SK-N-MC (cell line): ENCODE measurements at regions not wholly inside any gene's neighbourhood (a gene's known extent, or its start where the extent isn't known, plus 50 kb on each side); places are given as distances from the start of the nearest gene placed in this dataset.

Experiments
- DNase-seq: peaks from one replicate; pipeline ENCODE4 v3.0.0-alpha.2; 2011; ENCODE audit warnings: low read depth, low spot score
- H3K27ac ChIP-seq: fragments of 200-600 bp; sonication (generic); 2 replicates; pipeline ENCODE4 v1.5.1; 2016; ENCODE audit warnings: mixed run types
- H3K36me3 ChIP-seq: fragments of 200-600 bp; sonication (generic); 2 replicates; pipeline ENCODE4 v1.6.1; 2017; ENCODE audit warnings: antibody characterized with exemption, low read length, mixed read lengths; ENCODE audit not compliant: insufficient read depth
- H3K4me3 ChIP-seq: fragments of 200-600 bp; sonication (generic); 2 replicates; pipeline ENCODE4 v1.5.1; 2016
- H3K9ac ChIP-seq: fragments of 200-600 bp; sonication (generic); 2 replicates; pipeline ENCODE4 v1.8.0; 2017; ENCODE audit warnings: mixed run types, mixed read lengths; ENCODE audit not compliant: insufficient read length
- H3K9me3 ChIP-seq: fragments of 200-600 bp; sonication (generic); 2 replicates; pipeline ENCODE4 v1.6.1; 2017; ENCODE audit warnings: low read depth, mild to moderate bottlenecking, antibody characterized with exemption, low read length, moderate library complexity, mixed read lengths
- EZH2 ChIP-seq: fragments of 200-600 bp; sonication (generic); IDR thresholded peaks from one replicate; pipeline ENCODE4 v1.6.1; 2017; ENCODE audit warnings: antibody characterized with exemption
- FOXP2 ChIP-seq: optimal IDR thresholded peaks from 2 replicates; pipeline ENCODE3; 2011; ENCODE audit warnings: mild to moderate bottlenecking, moderate library complexity; ENCODE audit not compliant: insufficient read depth; ENCODE audit errors: extremely low read length, control extremely low read depth
- POLR2AphosphoS5 ChIP-seq: IDR thresholded peaks from 2 replicates; pipeline ENCODE4 v1.6.1; 2012; ENCODE audit warnings: mild to moderate bottlenecking, low read depth, low read length, borderline replicate concordance

- no peak overlapping the region for H3K9ac ChIP-seq
- H3K36me3 ChIP-seq: no peaks in the 10 kb centered on the region
- H3K4me3 ChIP-seq: no peak overlapping the region
- TF ChIP-seq FOXP2: no peak
- TF ChIP-seq POLR2AphosphoS5: no peak
- no peak for TF ChIP-seq EZH2
- H3K9me3 ChIP-seq: no peaks in the 10 kb centered on the region
- DNase-seq: no peak
- H3K27ac ChIP-seq: no peak overlapping the region
Measured at GRCh38 chr5:110070836-110071235, 381.1 kb downstream of the MAN2A1 start.

GRCh38 chr5:110072651-110073050 lies 382.9 kb downstream of the MAN2A1 start:
- Histone ChIP-seq H3K9ac (no peak overlapping the region), H3K4me3 (no peak overlapping the region), H3K36me3 (no peaks in the 10 kb centered on the region), H3K27ac (no peak overlapping the region), H3K9me3 (no peaks in the 10 kb centered on the region)
- TF ChIP-seq FOXP2 (no peak), EZH2 (no peak), POLR2AphosphoS5 (no peak)
- no peak for DNase-seq

- no peak for TF ChIP-seq EZH2
- TF ChIP-seq POLR2AphosphoS5: no peak
- TF ChIP-seq FOXP2: no peak
- H3K36me3 ChIP-seq: no peaks in the 10 kb centered on the region
- no peaks in the 10 kb centered on the region for H3K9me3 ChIP-seq
- no peak overlapping the region for H3K27ac ChIP-seq
- DNase-seq: no peak
- no peak overlapping the region for H3K4me3 ChIP-seq
- H3K9ac ChIP-seq: no peak overlapping the region
Measured at GRCh38 chr5:110073534-110073933, 383.8 kb downstream of the MAN2A1 start.

- no peak for DNase-seq
- H3K27ac ChIP-seq: no peak overlapping the region
- no peak overlapping the region for H3K4me3 ChIP-seq
- no peaks in the 10 kb centered on the region for H3K36me3 ChIP-seq
- H3K9ac ChIP-seq: no peak overlapping the region
- TF ChIP-seq POLR2AphosphoS5 (no peak), EZH2 (no peak), FOXP2 (no peak)
- no peaks in the 10 kb centered on the region for H3K9me3 ChIP-seq
Measured at GRCh38 chr5:110075656-110076055, 385.9 kb downstream of the MAN2A1 start.

- H3K27ac ChIP-seq: no peak overlapping the region
- H3K4me3 ChIP-seq: no peak overlapping the region
- no peaks in the 10 kb centered on the region for H3K9me3 ChIP-seq
- no peak for DNase-seq
- no peaks in the 10 kb centered on the region for H3K36me3 ChIP-seq
- no peak overlapping the region for H3K9ac ChIP-seq
- TF ChIP-seq FOXP2 (no peak), EZH2 (no peak), POLR2AphosphoS5 (no peak)
Measured at GRCh38 chr5:110077147-110077546, 387.4 kb downstream of the MAN2A1 start.

GRCh38 chr5:110082194-110082593 lies 392.5 kb downstream of the MAN2A1 start:
- Histone ChIP-seq H3K4me3 (no peak overlapping the region), H3K9me3 (no peaks in the 10 kb centered on the region), H3K27ac (no peak overlapping the region), H3K36me3 (no peaks in the 10 kb centered on the region), H3K9ac (no peak overlapping the region)
- TF ChIP-seq FOXP2 (no peak), EZH2 (no peak), POLR2AphosphoS5 (no peak)
- no peak for DNase-seq

- Histone ChIP-seq H3K4me3 (no peak overlapping the region), H3K27ac (no peak overlapping the region)
- DNase-seq: no peak
Measured at GRCh38 chr5:110082863-110083262, 393.1 kb downstream of the MAN2A1 start.

DNA sequence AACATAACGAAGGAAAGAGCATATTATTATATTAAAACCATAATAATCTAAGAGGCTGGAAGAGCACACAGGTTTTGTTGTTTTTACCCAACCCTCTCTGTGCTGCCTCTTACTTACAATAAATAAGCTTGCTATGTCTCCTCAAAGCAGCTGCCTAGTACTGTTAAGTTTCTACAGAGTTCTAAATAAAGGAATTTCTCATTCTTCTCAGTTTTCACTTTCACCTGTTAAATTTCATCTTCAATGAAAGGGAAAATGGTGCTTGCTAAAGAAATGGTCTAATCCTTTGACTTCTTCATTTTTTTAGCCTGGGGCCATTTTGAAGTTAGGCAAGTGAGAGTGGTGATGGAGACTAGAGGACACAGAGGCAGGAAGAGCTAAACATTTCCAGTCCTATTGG lies 396.1 kb downstream of the MAN2A1 start:
- TF ChIP-seq EZH2: no peak
- TF ChIP-seq POLR2AphosphoS5: no peak
- no peak for TF ChIP-seq FOXP2
- no peak overlapping the region for H3K4me3 ChIP-seq
- no peak overlapping the region for H3K9ac ChIP-seq

More at GRCh38 chr5:110082863-110083262, 393.1 kb downstream of the MAN2A1 start:
- no peaks in the 10 kb centered on the region for H3K36me3 ChIP-seq
- no peak overlapping the region for H3K9ac ChIP-seq
- H3K9me3 ChIP-seq: no peaks in the 10 kb centered on the region
- TF ChIP-seq EZH2: no peak
- TF ChIP-seq FOXP2: no peak
- TF ChIP-seq POLR2AphosphoS5: no peak

More for the DNA sequence above, 396.1 kb downstream of the MAN2A1 start:
- H3K9me3 ChIP-seq: no peaks in the 10 kb centered on the region
- no peaks in the 10 kb centered on the region for H3K36me3 ChIP-seq
- no peak for DNase-seq
- H3K27ac ChIP-seq: no peak overlapping the region
